ENCODE measurements at regions not wholly inside any gene's neighbourhood (a gene's known extent, or its start where the extent isn't known, plus 50 kb on each side); places are given as distances from the start of the nearest gene placed in this dataset.

DNA sequence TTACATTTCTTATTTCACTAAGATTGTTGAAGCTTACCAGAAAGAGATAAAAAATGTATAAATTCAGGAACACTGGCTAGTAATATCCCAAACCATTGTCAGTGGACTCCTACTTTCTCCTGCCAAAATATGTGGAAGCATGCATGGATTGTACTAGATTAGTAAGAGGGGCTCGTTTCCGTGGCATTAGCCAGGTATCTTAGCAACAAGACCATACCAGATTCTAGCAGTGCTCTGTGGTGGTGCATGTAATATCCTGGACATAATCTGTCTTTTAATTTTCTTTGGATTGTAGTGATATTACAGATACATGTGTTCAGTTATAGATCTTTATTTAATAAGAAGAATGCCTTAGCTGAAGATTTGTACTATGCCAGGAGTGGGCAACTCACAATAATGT lies 371.9 kb upstream of the PITX2 start:
- TF ChIP-seq, protein P1, sequence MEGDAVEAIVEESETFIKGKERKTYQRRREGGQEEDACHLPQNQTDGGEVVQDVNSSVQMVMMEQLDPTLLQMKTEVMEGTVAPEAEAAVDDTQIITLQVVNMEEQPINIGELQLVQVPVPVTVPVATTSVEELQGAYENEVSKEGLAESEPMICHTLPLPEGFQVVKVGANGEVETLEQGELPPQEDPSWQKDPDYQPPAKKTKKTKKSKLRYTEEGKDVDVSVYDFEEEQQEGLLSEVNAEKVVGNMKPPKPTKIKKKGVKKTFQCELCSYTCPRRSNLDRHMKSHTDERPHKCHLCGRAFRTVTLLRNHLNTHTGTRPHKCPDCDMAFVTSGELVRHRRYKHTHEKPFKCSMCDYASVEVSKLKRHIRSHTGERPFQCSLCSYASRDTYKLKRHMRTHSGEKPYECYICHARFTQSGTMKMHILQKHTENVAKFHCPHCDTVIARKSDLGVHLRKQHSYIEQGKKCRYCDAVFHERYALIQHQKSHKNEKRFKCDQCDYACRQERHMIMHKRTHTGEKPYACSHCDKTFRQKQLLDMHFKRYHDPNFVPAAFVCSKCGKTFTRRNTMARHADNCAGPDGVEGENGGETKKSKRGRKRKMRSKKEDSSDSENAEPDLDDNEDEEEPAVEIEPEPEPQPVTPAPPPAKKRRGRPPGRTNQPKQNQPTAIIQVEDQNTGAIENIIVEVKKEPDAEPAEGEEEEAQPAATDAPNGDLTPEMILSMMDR (IDR thresholded peaks at IDR 0.05) = no peak
- no peak for TF ChIP-seq POLR2A (IDR thresholded peaks at IDR 0.05)
